Lower lobe of right lung (tissue), 2 donors: ENCODE measurements at regions not wholly inside any gene's neighbourhood (a gene's known extent, or its start where the extent isn't known, plus 50 kb on each side); places are given as distances from the start of the nearest gene placed in this dataset.

Experiments
- ATAC-seq, 2 donors: fragments of 200-7000 bp; cut with Tn5 transposase; one replicate each; pipeline ENCODE4 v1.9.1; 2020 to 2022; ENCODE audit warnings: mild to moderate bottlenecking in 2 of 2, moderate library complexity in 2 of 2
- DNase-seq: peaks from one replicate; pipeline ENCODE4 v3.0.0-alpha.2; 2020
- H3K27ac ChIP-seq: fragments of 200-600 bp; one replicate; pipeline ENCODE4 v1.8.0; 2022
- H3K27me3 ChIP-seq: fragments of 200-600 bp; one replicate; pipeline ENCODE4 v1.8.0; 2022; ENCODE audit warnings: low read depth
- H3K36me3 ChIP-seq: fragments of 200-600 bp; one replicate; pipeline ENCODE4 v1.8.0; 2022; ENCODE audit warnings: mild to moderate bottlenecking
- H3K4me1 ChIP-seq: fragments of 200-600 bp; one replicate; pipeline ENCODE4 v1.8.0; 2022
- H3K4me3 ChIP-seq: fragments of 200-600 bp; one replicate; pipeline ENCODE4 v1.8.0; 2022; ENCODE audit warnings: mild to moderate bottlenecking
- H3K9me3 ChIP-seq: fragments of 200-600 bp; one replicate; pipeline ENCODE4 v1.8.0; 2022
- intact Hi-C: fragments of 100-400 bp; cut with DNase I; formaldehyde crosslinking; loops from one replicate; pipeline ENCODE4 v1.11.0; 2022
- TF ChIP-seq, protein P1 (sequence below): fragments of 200-600 bp; IDR thresholded peaks from one replicate; pipeline ENCODE4 v1.8.0; 2022; ENCODE audit warnings: antibody characterized with exemption, mild to moderate bottlenecking
- donor health status: DM: no; HTN: yes; CAD: no; lungs with severe emphysema.

DNA sequence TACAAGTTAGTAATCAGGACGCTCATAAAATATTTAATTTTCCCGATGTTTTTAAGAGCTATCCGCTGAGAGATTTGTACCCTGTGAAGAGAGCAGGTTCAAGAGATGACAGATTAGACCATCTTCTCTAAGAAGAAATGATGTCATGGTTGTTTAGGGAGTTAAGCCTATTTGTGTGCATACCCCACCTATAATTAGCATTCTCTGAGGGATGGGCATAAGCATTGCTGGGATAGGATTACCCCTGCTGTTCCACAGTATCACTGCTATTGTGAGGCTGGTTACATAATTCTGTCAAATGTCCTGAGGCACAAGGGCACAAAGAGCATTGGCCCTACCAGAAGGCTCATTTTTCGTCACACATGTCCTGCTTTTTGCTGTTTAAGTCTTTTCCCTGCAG is 687.0 kb downstream of the CETN3 start:
- Histone ChIP-seq H3K4me3 (no peak overlapping the region), H3K36me3 (no peaks in the 10 kb centered on the region), H3K4me1 (no peaks in the 10 kb centered on the region), H3K27me3 (no peaks in the 10 kb centered on the region), H3K27ac (no peak overlapping the region), H3K9me3 (no peaks in the 10 kb centered on the region)
- TF ChIP-seq, protein P1, sequence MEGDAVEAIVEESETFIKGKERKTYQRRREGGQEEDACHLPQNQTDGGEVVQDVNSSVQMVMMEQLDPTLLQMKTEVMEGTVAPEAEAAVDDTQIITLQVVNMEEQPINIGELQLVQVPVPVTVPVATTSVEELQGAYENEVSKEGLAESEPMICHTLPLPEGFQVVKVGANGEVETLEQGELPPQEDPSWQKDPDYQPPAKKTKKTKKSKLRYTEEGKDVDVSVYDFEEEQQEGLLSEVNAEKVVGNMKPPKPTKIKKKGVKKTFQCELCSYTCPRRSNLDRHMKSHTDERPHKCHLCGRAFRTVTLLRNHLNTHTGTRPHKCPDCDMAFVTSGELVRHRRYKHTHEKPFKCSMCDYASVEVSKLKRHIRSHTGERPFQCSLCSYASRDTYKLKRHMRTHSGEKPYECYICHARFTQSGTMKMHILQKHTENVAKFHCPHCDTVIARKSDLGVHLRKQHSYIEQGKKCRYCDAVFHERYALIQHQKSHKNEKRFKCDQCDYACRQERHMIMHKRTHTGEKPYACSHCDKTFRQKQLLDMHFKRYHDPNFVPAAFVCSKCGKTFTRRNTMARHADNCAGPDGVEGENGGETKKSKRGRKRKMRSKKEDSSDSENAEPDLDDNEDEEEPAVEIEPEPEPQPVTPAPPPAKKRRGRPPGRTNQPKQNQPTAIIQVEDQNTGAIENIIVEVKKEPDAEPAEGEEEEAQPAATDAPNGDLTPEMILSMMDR = no peak
- DNase-seq (no peak), ATAC-seq (no peak)
- intact Hi-C loops = no loop called here

DNA sequence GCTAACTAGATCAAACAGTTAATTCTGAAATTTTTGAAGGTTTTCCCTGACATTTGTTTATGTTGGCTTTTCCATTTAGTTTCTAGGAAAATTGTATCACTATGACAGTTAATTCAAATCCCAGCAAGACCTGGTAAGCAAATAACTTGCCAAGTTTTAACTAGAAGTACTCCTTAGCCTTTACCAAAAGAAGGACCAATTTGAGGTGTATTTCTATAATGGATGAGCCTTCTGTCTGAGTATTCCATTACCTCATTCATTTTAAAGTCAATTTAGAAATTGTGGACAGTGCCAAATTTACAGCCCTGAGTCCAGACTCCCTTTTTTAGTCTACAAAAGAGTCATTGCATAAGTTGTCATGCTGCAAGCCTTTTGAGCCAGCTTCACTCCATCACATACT is 687.6 kb downstream of the CETN3 start:
- Histone ChIP-seq H3K27ac (no peak overlapping the region), H3K4me3 (no peak overlapping the region)
- intact Hi-C loops = no loop called here

GRCh38 chr5:89721353-89721752 is 688.2 kb downstream of the CETN3 start:
- no peak for ATAC-seq
- H3K36me3 ChIP-seq = no peaks in the 10 kb centered on the region
- DNase-seq = no peak

More for the DNA sequence above, 687.6 kb downstream of the CETN3 start:
- no peak for ATAC-seq
- H3K4me1 ChIP-seq = no peaks in the 10 kb centered on the region
- DNase-seq = no peak
- H3K9me3 ChIP-seq = no peaks in the 10 kb centered on the region
- no peaks in the 10 kb centered on the region for H3K36me3 ChIP-seq
- no peaks in the 10 kb centered on the region for H3K27me3 ChIP-seq
- TF ChIP-seq, protein P1 = no peak

GRCh38 chr5:89712134-89712700 is 697.3 kb downstream of the CETN3 start:
- H3K36me3 ChIP-seq = no peaks in the 10 kb centered on the region
- DNase-seq = no peak
- TF ChIP-seq, protein P1 = no peak
- H3K9me3 ChIP-seq = no peaks in the 10 kb centered on the region
- no peaks in the 10 kb centered on the region for H3K27me3 ChIP-seq
- no peak overlapping the region for H3K27ac ChIP-seq
- intact Hi-C loops = no loop called here
- H3K4me1 ChIP-seq = no peaks in the 10 kb centered on the region
- no peak overlapping the region for H3K4me3 ChIP-seq
- no peak for ATAC-seq

More at GRCh38 chr5:89721353-89721752, 688.2 kb downstream of the CETN3 start:
- H3K9me3 ChIP-seq = no peaks in the 10 kb centered on the region
- H3K27ac ChIP-seq = no peak overlapping the region
- intact Hi-C loops = no loop called here
- H3K4me3 ChIP-seq = no peak overlapping the region
- no peaks in the 10 kb centered on the region for H3K27me3 ChIP-seq
- TF ChIP-seq, protein P1 = no peak
- H3K4me1 ChIP-seq = no peaks in the 10 kb centered on the region

- no peak overlapping the region for H3K27ac ChIP-seq
These were observed 698.0 kb downstream of the CETN3 start for GRCh38 chr5:89711526-89711925.

More at GRCh38 chr5:89711526-89711925, 698.0 kb downstream of the CETN3 start:
- DNase-seq = no peak
- no peak for ATAC-seq
- TF ChIP-seq, protein P1 = no peak
- no peaks in the 10 kb centered on the region for H3K36me3 ChIP-seq
- H3K4me1 ChIP-seq = no peaks in the 10 kb centered on the region
- H3K27me3 ChIP-seq = no peaks in the 10 kb centered on the region
- intact Hi-C loops = no loop called here
- no peaks in the 10 kb centered on the region for H3K9me3 ChIP-seq
- no peak overlapping the region for H3K4me3 ChIP-seq
